Kidney (tissue), 13 donors: ENCODE measurements at regions not wholly inside any gene's neighbourhood (a gene's known extent, or its start where the extent isn't known, plus 50 kb on each side); places are given as distances from the start of the nearest gene placed in this dataset.

ENCODE experiments used
- DNase-seq, 5 donors: peaks; one replicate each; pipeline ENCODE4 v3.0.0-alpha.2; 2013 to 2020
- FAIRE-seq: peaks from 2 replicates; lab custom pipeline; 2012; peaks lifted over from hg19 to GRCh38; lab: Jason Lieb, UNC
- H3K27ac ChIP-seq, 2 donors: one replicate each; pipeline ENCODE4 v1.7.0; 2013; ENCODE audit warnings: low read depth in 2 of 2, low read length in 2 of 2, inconsistent platforms in 1 of 2
- H3K27me3 ChIP-seq: one replicate; pipeline ENCODE4 v1.7.1; 2013; ENCODE audit warnings: low read length, inconsistent platforms; ENCODE audit not compliant: control insufficient read depth, insufficient read depth
- H3K36me3 ChIP-seq, 3 donors: one replicate each; pipeline versions ENCODE4 v1.7.0 to v1.7.1; 2013; ENCODE audit warnings: low read length in 3 of 3, control low read depth in 1 of 3, inconsistent platforms in 1 of 3; ENCODE audit not compliant: insufficient read depth in 3 of 3, control insufficient read depth in 2 of 3
- H3K4me1 ChIP-seq, 3 donors: one replicate each; pipeline versions ENCODE4 v1.7.0 to v1.7.1; 2013; ENCODE audit warnings: low read length in 3 of 3, inconsistent platforms in 1 of 3, low read depth in 1 of 3; ENCODE audit not compliant: control insufficient read depth in 2 of 3, insufficient read depth in 2 of 3
- H3K4me3 ChIP-seq, 3 donors: one replicate each; pipeline versions ENCODE4 v1.7.0 to v1.8.1; 2013; ENCODE audit warnings: low read length in 3 of 3, control low read depth in 1 of 3, inconsistent platforms in 1 of 3
- H3K9ac ChIP-seq, 3 donors: one replicate each; pipeline versions ENCODE4 v1.7.0 to v1.7.1; 2013; ENCODE audit warnings: low read length in 3 of 3, control low read depth in 1 of 3, inconsistent platforms in 1 of 3
- H3K9me3 ChIP-seq, 3 donors: one replicate each; pipeline versions ENCODE4 v1.7.0 to v1.7.1; 2013; ENCODE audit warnings: low read length in 3 of 3, control low read depth in 1 of 3, inconsistent platforms in 1 of 3; ENCODE audit not compliant: control insufficient read depth in 2 of 3, insufficient read depth in 1 of 3
- CTCF ChIP-seq: IDR thresholded peaks from 3 replicates; pipeline ENCODE4 v1.5.1; 2012; ENCODE audit warnings: mild to moderate bottlenecking, moderate library complexity, borderline replicate concordance; ENCODE audit not compliant: insufficient read depth; ENCODE audit errors: extremely low read depth
- intact Hi-C: fragments of 100-400 bp; cut with DNase I; formaldehyde crosslinking; loops from one replicate; pipeline ENCODE4 v1.11.1; 2022
- donor health status: control.
- donor health status: control.
- donor health status: control.
- donor health status: control.
- donor health status: control.
- donor health status: DM: yes; HTN: yes; CAD: no.
- donor health status: Normal renal cell carcinoma (clear cell type).

GRCh38 chr11:69881467-69882269 is 62.5 kb upstream of the FGF3 start:
- H3K9me3 ChIP-seq: no peaks in the 10 kb centered on the region
- no peaks in the 10 kb centered on the region for H3K27me3 ChIP-seq
- H3K36me3 ChIP-seq: no peaks in the 10 kb centered on the region
- H3K9ac ChIP-seq: no peak overlapping the region
- H3K4me3 ChIP-seq: no peak overlapping the region
- no peak for TF ChIP-seq CTCF
- no peaks in the 10 kb centered on the region for H3K4me1 ChIP-seq
- FAIRE-seq: no peak
- DNase-seq: peak in 3 of 5 donors; percentile 37 to 50 (median 46)
- intact Hi-C loops: no loop called here
- no peak overlapping the region for H3K27ac ChIP-seq

- Histone ChIP-seq H3K27ac (no peak overlapping the region), H3K9me3 (no peaks in the 10 kb centered on the region), H3K4me3 (no peak overlapping the region), H3K27me3 (no peaks in the 10 kb centered on the region), H3K36me3 (no peaks in the 10 kb centered on the region), H3K4me1 (no peaks in the 10 kb centered on the region), H3K9ac (no peak overlapping the region)
- FAIRE-seq (no peak), DNase-seq (no peak)
- intact Hi-C loops: no loop called here
- TF ChIP-seq CTCF: no peak
These were observed 63.0 kb upstream of the FGF3 start for GRCh38 chr11:69882270-69882608.

GRCh38 chr11:69883292-69884255 is 64.4 kb upstream of the FGF3 start:
- no peaks in the 10 kb centered on the region for H3K36me3 ChIP-seq
- no peak overlapping the region for H3K4me3 ChIP-seq
- no peak for TF ChIP-seq CTCF
- H3K4me1 ChIP-seq: peaks cover 0 to 4% (median 0%) of the 10 kb centered on the region in 3 donors
- H3K27ac ChIP-seq: no peak overlapping the region
- H3K9me3 ChIP-seq: no peaks in the 10 kb centered on the region
- intact Hi-C loops: no loop called here
- FAIRE-seq (no peak), DNase-seq (peak in 1 of 5 donors; percentile 45)
- no peak overlapping the region for H3K9ac ChIP-seq
- H3K27me3 ChIP-seq: no peaks in the 10 kb centered on the region
